Spleen (tissue), 7 donors: ENCODE measurements at regions not wholly inside any gene's neighbourhood (a gene's known extent, or its start where the extent isn't known, plus 50 kb on each side); places are given as distances from the start of the nearest gene placed in this dataset.

Experiments
- CTCF ChIP-seq, 11 experiments: fragments of 200-600 bp in 7 of 11; fragments of 450-650 bp in 4 of 11; sonication (generic) in 4 of 11; IDR thresholded peaks in 8 of 11; conservative IDR thresholded peaks in 3 of 11; 1 replicate in 7 of 11; 2 replicates in 4 of 11; pipeline versions ENCODE4 v1.4.0 to v1.8.0; 2016 to 2021; ENCODE audit warnings: antibody characterized with exemption in 11 of 11, inconsistent platforms in 4 of 11, mild to moderate bottlenecking in 1 of 11
- POLR2A ChIP-seq, 3 donors: fragments of 450-650 bp; IDR thresholded peaks; one replicate each; pipeline ENCODE4 v1.5.1; 2017; ENCODE audit warnings: antibody characterized with exemption in 3 of 3, mild to moderate bottlenecking in 1 of 3
- donor health status: DM: no; HTN: no; CAD: no; lungs with moderate emphysema.
- donor health status: DM: no; HTN: no; CAD: no.
- donor health status: DM: no; HTN: no; CAD: no.

GRCh38 chr11:28545536-28545935 is 437.3 kb downstream of the METTL15 start:
- no peak for TF ChIP-seq CTCF (IDR thresholded peaks at IDR 0.05 in 8 of 11, conservative IDR thresholded peaks at IDR 0.05 in 3 of 11)
- TF ChIP-seq POLR2A (IDR thresholded peaks at IDR 0.05) = no peak
